BLaER1 (cell line): ENCODE measurements at regions not wholly inside any gene's neighbourhood (a gene's known extent, or its start where the extent isn't known, plus 50 kb on each side); places are given as distances from the start of the nearest gene placed in this dataset.

Source experiments
- H3K27ac ChIP-seq: shearing (Covaris generic); formaldehyde crosslinking; 2 replicates; pipeline ENCODE4 v1.8.1; 2022
- H3K27me3 ChIP-seq: shearing (Covaris generic); formaldehyde crosslinking; 2 replicates; pipeline ENCODE4 v1.8.1; 2022
- H3K36me3 ChIP-seq: shearing (Covaris generic); formaldehyde crosslinking; 2 replicates; pipeline ENCODE4 v1.8.1; 2022
- H3K4me1 ChIP-seq: shearing (Covaris generic); formaldehyde crosslinking; 2 replicates; pipeline ENCODE4 v1.8.1; 2022
- H3K4me2 ChIP-seq: shearing (Covaris generic); formaldehyde crosslinking; 2 replicates; pipeline ENCODE4 v1.8.1; 2022
- H3K4me3 ChIP-seq: shearing (Covaris generic); formaldehyde crosslinking; 2 replicates; pipeline ENCODE4 v1.8.1; 2022
- H3K9ac ChIP-seq: shearing (Covaris generic); formaldehyde crosslinking; 2 replicates; pipeline ENCODE4 v1.8.1; 2022
- H3K9me3 ChIP-seq: shearing (Covaris generic); formaldehyde crosslinking; 2 replicates; pipeline ENCODE4 v1.8.1; 2022
- H4K20me1 ChIP-seq: shearing (Covaris generic); formaldehyde crosslinking; 2 replicates; pipeline ENCODE4 v1.8.1; 2022
- Cebpa-rat ChIP-seq: shearing (Covaris generic); IDR thresholded peaks from 2 replicates; pipeline ENCODE4 v1.8.1; 2022

DNA sequence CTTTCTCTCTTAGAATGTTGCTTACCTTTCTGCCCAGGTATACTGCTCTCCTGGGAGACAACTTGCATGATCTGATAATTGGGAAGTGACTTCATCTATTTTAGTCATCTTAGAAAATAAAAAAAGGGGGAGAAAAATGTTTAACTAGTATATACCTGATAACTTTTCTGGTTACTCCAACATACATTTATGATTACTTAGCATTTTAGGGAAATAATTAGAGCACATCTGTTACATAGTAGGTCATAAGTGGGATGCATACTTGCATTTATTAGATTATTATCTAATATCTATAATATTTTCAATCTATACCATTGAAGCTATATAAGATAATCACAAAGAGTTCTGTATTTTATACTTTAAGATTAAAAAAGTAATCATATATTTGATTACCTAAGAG is 193.9 kb upstream of the EYS start:
- Histone ChIP-seq H3K36me3 (no peaks in the 10 kb centered on the region), H3K27ac (no peak overlapping the region), H3K9me3 (peaks cover 4% of the 10 kb centered on the region; the same call in 1 of the 2 replicates), H3K4me2 (no peak overlapping the region), H3K4me3 (no peak overlapping the region), H3K4me1 (no peaks in the 10 kb centered on the region), H3K27me3 (no peaks in the 10 kb centered on the region), H4K20me1 (no peaks in the 10 kb centered on the region), H3K9ac (no peak overlapping the region)
- no peak for TF ChIP-seq Cebpa-rat

GRCh38 chr6:65896140-65896539 is 189.1 kb upstream of the EYS start:
- Histone ChIP-seq H3K4me3 (no peak overlapping the region), H3K4me1 (no peaks in the 10 kb centered on the region), H3K9ac (no peak overlapping the region), H3K36me3 (no peaks in the 10 kb centered on the region), H3K4me2 (no peak overlapping the region), H3K9me3 (peaks cover 12% of the 10 kb centered on the region; the same call in 1 of the 2 replicates), H3K27ac (no peak overlapping the region), H4K20me1 (no peaks in the 10 kb centered on the region), H3K27me3 (no peaks in the 10 kb centered on the region)
- TF ChIP-seq Cebpa-rat: no peak

DNA sequence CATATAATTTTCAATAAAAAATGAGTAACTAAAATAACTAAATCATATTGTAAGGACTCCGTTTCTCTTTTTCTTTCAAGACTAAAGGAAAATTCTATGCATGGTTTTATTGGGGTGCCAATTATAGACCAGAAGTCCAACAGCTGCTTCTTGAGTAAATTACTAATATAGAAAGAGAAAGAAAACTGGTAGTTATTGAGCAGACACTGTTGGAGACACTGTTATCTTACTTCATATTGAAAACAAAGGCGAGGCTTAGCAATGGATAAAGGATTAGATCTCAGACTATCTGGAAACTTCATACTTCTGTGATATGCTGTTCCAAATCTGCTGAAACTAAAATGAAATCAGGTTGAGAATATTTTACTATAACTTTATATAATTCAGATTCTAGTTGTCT is 169.6 kb upstream of the EYS start:
- Histone ChIP-seq H3K27me3 (no peaks in the 10 kb centered on the region), H3K27ac (no peak overlapping the region), H3K4me2 (no peak overlapping the region), H4K20me1 (no peaks in the 10 kb centered on the region), H3K9ac (no peak overlapping the region), H3K36me3 (no peaks in the 10 kb centered on the region), H3K4me3 (no peak overlapping the region), H3K9me3 (no peaks in the 10 kb centered on the region), H3K4me1 (no peaks in the 10 kb centered on the region)
- TF ChIP-seq Cebpa-rat: no peak

DNA sequence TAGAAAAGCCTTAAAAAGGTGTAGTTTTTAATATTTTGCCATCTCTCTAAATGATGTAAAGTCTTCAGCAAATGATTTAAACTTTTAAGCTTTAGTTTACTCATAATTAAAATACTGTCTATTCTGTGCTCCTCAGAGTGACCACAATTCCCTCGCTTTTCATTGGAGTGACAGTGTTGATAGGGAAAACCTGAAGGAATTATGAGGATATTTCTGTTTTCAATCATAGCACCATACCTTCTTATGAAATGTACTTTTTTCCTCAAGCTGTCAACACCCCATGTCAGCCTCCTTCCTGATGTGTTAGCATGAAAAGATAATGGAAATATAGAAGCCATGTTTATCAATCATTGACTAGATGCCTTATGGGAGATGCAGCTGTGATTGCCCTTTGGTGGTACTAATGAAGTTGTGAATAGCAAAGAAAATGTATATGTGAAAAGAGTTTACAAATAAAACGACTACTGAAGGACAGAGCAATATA is 145.4 kb upstream of the EYS start:
- no peak overlapping the region for H3K4me2 ChIP-seq
- TF ChIP-seq Cebpa-rat: no peak
- no peaks in the 10 kb centered on the region for H4K20me1 ChIP-seq
- H3K27me3 ChIP-seq: no peaks in the 10 kb centered on the region
- H3K4me1 ChIP-seq: no peaks in the 10 kb centered on the region
- no peak overlapping the region for H3K9ac ChIP-seq
- peaks cover 7% of the 10 kb centered on the region for H3K9me3 ChIP-seq
- H3K4me3 ChIP-seq: no peak overlapping the region
- H3K36me3 ChIP-seq: no peaks in the 10 kb centered on the region
- no peak overlapping the region for H3K27ac ChIP-seq

GRCh38 chr6:65830151-65830550 is 123.1 kb upstream of the EYS start:
- H3K9ac ChIP-seq: no peak overlapping the region
- H3K4me1 ChIP-seq: no peaks in the 10 kb centered on the region
- no peak overlapping the region for H3K27ac ChIP-seq
- no peaks in the 10 kb centered on the region for H3K27me3 ChIP-seq
- no peaks in the 10 kb centered on the region for H4K20me1 ChIP-seq
- no peaks in the 10 kb centered on the region for H3K9me3 ChIP-seq
- no peak for TF ChIP-seq Cebpa-rat
- no peaks in the 10 kb centered on the region for H3K36me3 ChIP-seq
- H3K4me3 ChIP-seq: no peak overlapping the region
- H3K4me2 ChIP-seq: no peak overlapping the region

DNA sequence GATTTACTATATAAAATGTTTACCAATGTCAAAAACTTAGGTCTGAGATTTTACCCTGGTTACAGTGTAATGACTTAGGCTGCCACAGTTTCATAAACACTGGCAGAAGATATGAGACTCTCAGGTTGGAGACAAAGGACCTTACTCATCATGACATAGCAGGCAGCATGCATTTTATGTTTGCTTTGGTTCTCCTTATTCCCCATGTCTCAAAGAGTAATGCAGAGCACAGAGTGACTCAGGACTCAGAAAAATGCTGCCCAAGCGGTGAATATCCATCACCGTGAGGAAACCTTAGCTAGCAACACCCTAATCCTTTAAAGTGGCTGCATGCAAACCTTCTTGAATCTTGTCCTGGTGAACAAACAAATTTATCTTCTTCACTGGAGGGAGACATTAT is 112.1 kb upstream of the EYS start:
- TF ChIP-seq Cebpa-rat: no peak
- Histone ChIP-seq H4K20me1 (no peaks in the 10 kb centered on the region), H3K36me3 (no peaks in the 10 kb centered on the region), H3K9ac (no peak overlapping the region), H3K4me3 (no peak overlapping the region), H3K9me3 (no peaks in the 10 kb centered on the region), H3K27me3 (no peaks in the 10 kb centered on the region), H3K4me2 (no peak overlapping the region), H3K4me1 (no peaks in the 10 kb centered on the region), H3K27ac (no peak overlapping the region)

GRCh38 chr6:65818576-65818975 is 111.5 kb upstream of the EYS start:
- H3K36me3 ChIP-seq: no peaks in the 10 kb centered on the region
- no peaks in the 10 kb centered on the region for H3K9me3 ChIP-seq
- no peak overlapping the region for H3K4me2 ChIP-seq
- no peak overlapping the region for H3K27ac ChIP-seq
- no peak for TF ChIP-seq Cebpa-rat
- no peak overlapping the region for H3K9ac ChIP-seq
- no peaks in the 10 kb centered on the region for H4K20me1 ChIP-seq
- H3K4me3 ChIP-seq: no peak overlapping the region
- no peaks in the 10 kb centered on the region for H3K27me3 ChIP-seq
- no peaks in the 10 kb centered on the region for H3K4me1 ChIP-seq

- Histone ChIP-seq H3K9me3 (no peaks in the 10 kb centered on the region), H3K27me3 (no peaks in the 10 kb centered on the region), H3K4me2 (no peak overlapping the region), H4K20me1 (no peaks in the 10 kb centered on the region), H3K27ac (no peak overlapping the region), H3K9ac (no peak overlapping the region), H3K36me3 (no peaks in the 10 kb centered on the region), H3K4me3 (no peak overlapping the region), H3K4me1 (no peaks in the 10 kb centered on the region)
- no peak for TF ChIP-seq Cebpa-rat
Measured at GRCh38 chr6:65816991-65817390, 110.0 kb upstream of the EYS start.

DNA sequence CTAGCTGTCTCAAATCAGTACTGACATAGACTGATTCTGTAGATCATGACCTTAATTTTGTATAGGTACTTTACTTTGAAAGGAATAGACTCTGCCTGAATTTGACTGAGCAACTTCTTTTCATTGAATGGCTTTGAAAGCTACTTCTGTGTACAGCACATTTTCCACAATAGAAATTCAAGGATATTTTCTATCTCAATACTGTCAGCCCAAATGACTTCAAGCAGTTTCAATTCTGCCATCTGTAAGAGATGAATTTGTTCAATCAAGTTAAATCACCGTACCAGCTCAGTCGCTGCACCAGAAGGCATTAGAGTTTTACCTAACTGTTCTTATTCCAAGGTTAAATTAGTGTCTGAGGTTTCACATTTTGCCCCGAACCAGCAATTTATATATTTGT is 107.0 kb upstream of the EYS start:
- Histone ChIP-seq H4K20me1 (no peaks in the 10 kb centered on the region), H3K27ac (no peak overlapping the region), H3K9me3 (no peaks in the 10 kb centered on the region), H3K4me1 (no peaks in the 10 kb centered on the region), H3K36me3 (no peaks in the 10 kb centered on the region), H3K4me3 (no peak overlapping the region), H3K9ac (no peak overlapping the region), H3K27me3 (no peaks in the 10 kb centered on the region), H3K4me2 (no peak overlapping the region)
- no peak for TF ChIP-seq Cebpa-rat

- no peak for TF ChIP-seq Cebpa-rat
- H3K9me3 ChIP-seq: no peaks in the 10 kb centered on the region
- no peak overlapping the region for H3K9ac ChIP-seq
- no peak overlapping the region for H3K4me2 ChIP-seq
- no peaks in the 10 kb centered on the region for H3K27me3 ChIP-seq
- no peak overlapping the region for H3K4me3 ChIP-seq
- H3K36me3 ChIP-seq: no peaks in the 10 kb centered on the region
- no peaks in the 10 kb centered on the region for H3K4me1 ChIP-seq
- no peak overlapping the region for H3K27ac ChIP-seq
- no peaks in the 10 kb centered on the region for H4K20me1 ChIP-seq
Measured at GRCh38 chr6:65803186-65803585, 96.2 kb upstream of the EYS start.

- H3K27ac ChIP-seq: no peak overlapping the region
- no peak overlapping the region for H3K4me3 ChIP-seq
- no peaks in the 10 kb centered on the region for H3K36me3 ChIP-seq
- no peak overlapping the region for H3K4me2 ChIP-seq
- no peaks in the 10 kb centered on the region for H4K20me1 ChIP-seq
- H3K27me3 ChIP-seq: no peaks in the 10 kb centered on the region
- no peak overlapping the region for H3K9ac ChIP-seq
- H3K9me3 ChIP-seq: no peaks in the 10 kb centered on the region
- TF ChIP-seq Cebpa-rat: no peak
- no peaks in the 10 kb centered on the region for H3K4me1 ChIP-seq
Measured at GRCh38 chr6:65799389-65799788, 92.4 kb upstream of the EYS start.
